Keratinocyte (primary cell): ENCODE measurements at regions not wholly inside any gene's neighbourhood (a gene's known extent, or its start where the extent isn't known, plus 50 kb on each side); places are given as distances from the start of the nearest gene placed in this dataset.

Experiments
- DNase-seq: peaks from one replicate; pipeline ENCODE4 v3.0.0-alpha.2; 2011; ENCODE audit warnings: low read depth, missing footprints, low spot score
- FAIRE-seq: peaks from 2 replicates; lab custom pipeline; 2011; peaks lifted over from hg19 to GRCh38; lab: Jason Lieb, UNC
- H2AFZ ChIP-seq: 2 replicates; pipeline ENCODE4 v1.6.0; 2012; ENCODE audit warnings: low read length, control low read depth, inconsistent platforms; ENCODE audit not compliant: control insufficient read depth
- H3K27ac ChIP-seq: 2 replicates; pipeline ENCODE4 v1.5.1; 2011; ENCODE audit warnings: low read length; ENCODE audit not compliant: control insufficient read depth, insufficient read depth
- H3K27me3 ChIP-seq: 3 replicates; pipeline ENCODE4 v1.6.0; 2011; ENCODE audit warnings: low read length; ENCODE audit not compliant: control insufficient read depth, insufficient read depth; ENCODE audit errors: extremely low read depth
- H3K36me3 ChIP-seq, 2 experiments: 2 replicates in 1 of 2; 3 replicates in 1 of 2; pipeline ENCODE4 v1.5.1; 2011; ENCODE audit warnings: low read length in 2 of 2, mild to moderate bottlenecking in 1 of 2; ENCODE audit not compliant: control insufficient read depth in 2 of 2, insufficient read depth in 2 of 2; ENCODE audit errors: extremely low read depth in 1 of 2
- H3K4me1 ChIP-seq: 3 replicates; pipeline ENCODE4 v1.5.1; 2011; ENCODE audit warnings: low read length; ENCODE audit not compliant: control insufficient read depth, insufficient read depth; ENCODE audit errors: extremely low read depth
- H3K4me2 ChIP-seq: 3 replicates; pipeline ENCODE4 v1.6.0; 2011; ENCODE audit warnings: low read depth, low read length; ENCODE audit not compliant: control insufficient read depth, insufficient read depth; ENCODE audit errors: extremely low read depth
- H3K4me3 ChIP-seq, 3 experiments: fragments of 200-600 bp in 1 of 3; sonication (generic) in 1 of 3; 2 replicates in 2 of 3; 3 replicates in 1 of 3; pipeline ENCODE4 v1.5.1; 2011 to 2016; ENCODE audit warnings: low read length in 3 of 3, mild to moderate bottlenecking in 3 of 3, control low read depth in 2 of 3, inconsistent platforms in 1 of 3, low read depth in 1 of 3, mixed read lengths in 1 of 3, mixed run types in 1 of 3, moderate library complexity in 1 of 3; ENCODE audit not compliant: control insufficient read depth in 2 of 3, insufficient read depth in 2 of 3; ENCODE audit errors: extremely low read depth in 1 of 3
- H3K79me2 ChIP-seq: 2 replicates; pipeline ENCODE4 v1.6.0; 2012; ENCODE audit warnings: low read length; ENCODE audit not compliant: control insufficient read depth, insufficient read depth
- H3K9ac ChIP-seq: 3 replicates; pipeline ENCODE4 v1.6.0; 2011; ENCODE audit warnings: low read length; ENCODE audit not compliant: control insufficient read depth, insufficient read depth; ENCODE audit errors: extremely low read depth
- H3K9me1 ChIP-seq: 3 replicates; pipeline ENCODE4 v1.6.0; 2011; ENCODE audit warnings: low read length; ENCODE audit not compliant: control insufficient read depth, insufficient read depth; ENCODE audit errors: extremely low read depth
- H3K9me3 ChIP-seq: 2 replicates; pipeline ENCODE4 v1.5.1; 2012; ENCODE audit warnings: low read depth, low read length; ENCODE audit not compliant: control insufficient read depth
- H4K20me1 ChIP-seq: 3 replicates; pipeline ENCODE4 v1.6.0; 2011; ENCODE audit warnings: low read length; ENCODE audit not compliant: control insufficient read depth, insufficient read depth; ENCODE audit errors: extremely low read depth
- EZH2 ChIP-seq: IDR thresholded peaks from one replicate; pipeline ENCODE4 v1.6.1; 2012; ENCODE audit warnings: inconsistent platforms, mild to moderate bottlenecking, low read length, moderate library complexity
- dilution Hi-C: fragments of 300-500 bp; cut with MboI; formaldehyde crosslinking; loops from one replicate; pipeline ENCODE4 v1.7.0; 2020; ENCODE audit warnings: low sequenced_read_pairs; ENCODE audit not compliant: extremely low pct_ligation_motif_present
- TF ChIP-seq, protein P1 (sequence below), 3 experiments: IDR thresholded peaks in 1 of 3; conservative IDR thresholded peaks in 1 of 3; optimal IDR thresholded peaks in 1 of 3; 2 replicates in 2 of 3; 3 replicates in 1 of 3; pipeline versions ENCODE3 to v1.5.1; 2011; ENCODE audit warnings: low read length in 3 of 3, mild to moderate bottlenecking in 3 of 3, moderate library complexity in 2 of 3, control low read depth in 1 of 3, inconsistent platforms in 1 of 3; ENCODE audit not compliant: insufficient read depth in 2 of 3; ENCODE audit errors: extremely low read depth in 1 of 3

DNA sequence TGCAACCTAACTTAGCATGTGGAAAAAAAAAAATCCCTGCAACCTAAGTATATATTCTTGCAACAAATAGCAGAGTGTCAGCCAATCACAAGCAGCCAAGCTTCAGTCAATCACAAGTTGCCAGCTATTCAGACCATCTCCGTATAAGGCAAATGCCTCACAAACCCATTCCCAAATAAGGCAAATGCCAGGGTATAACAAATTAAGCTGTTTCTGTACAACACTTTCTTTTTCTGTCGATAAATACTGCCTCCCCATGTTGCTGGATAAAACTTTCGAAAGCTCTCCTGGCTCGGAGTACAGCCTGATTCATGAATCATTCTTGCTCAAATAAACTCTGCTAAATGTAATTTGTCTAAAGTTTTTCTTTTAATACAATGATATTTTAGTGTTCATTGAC lies 460.7 kb upstream of the SMIM31 start:
- Histone ChIP-seq H3K27me3 (no peaks in the 10 kb centered on the region), H3K79me2 (no peaks in the 10 kb centered on the region), H3K4me3 (no peak overlapping the region), H3K9me3 (no peaks in the 10 kb centered on the region), H3K9ac (no peak overlapping the region), H4K20me1 (no peaks in the 10 kb centered on the region), H3K9me1 (no peaks in the 10 kb centered on the region), H3K4me1 (no peaks in the 10 kb centered on the region), H3K27ac (no peak overlapping the region), H3K4me2 (no peak overlapping the region), H2AFZ (no peak overlapping the region), H3K36me3 (no peaks in the 10 kb centered on the region)
- dilution Hi-C loops: no loop called here
- FAIRE-seq: no peak
- TF ChIP-seq, protein P1, sequence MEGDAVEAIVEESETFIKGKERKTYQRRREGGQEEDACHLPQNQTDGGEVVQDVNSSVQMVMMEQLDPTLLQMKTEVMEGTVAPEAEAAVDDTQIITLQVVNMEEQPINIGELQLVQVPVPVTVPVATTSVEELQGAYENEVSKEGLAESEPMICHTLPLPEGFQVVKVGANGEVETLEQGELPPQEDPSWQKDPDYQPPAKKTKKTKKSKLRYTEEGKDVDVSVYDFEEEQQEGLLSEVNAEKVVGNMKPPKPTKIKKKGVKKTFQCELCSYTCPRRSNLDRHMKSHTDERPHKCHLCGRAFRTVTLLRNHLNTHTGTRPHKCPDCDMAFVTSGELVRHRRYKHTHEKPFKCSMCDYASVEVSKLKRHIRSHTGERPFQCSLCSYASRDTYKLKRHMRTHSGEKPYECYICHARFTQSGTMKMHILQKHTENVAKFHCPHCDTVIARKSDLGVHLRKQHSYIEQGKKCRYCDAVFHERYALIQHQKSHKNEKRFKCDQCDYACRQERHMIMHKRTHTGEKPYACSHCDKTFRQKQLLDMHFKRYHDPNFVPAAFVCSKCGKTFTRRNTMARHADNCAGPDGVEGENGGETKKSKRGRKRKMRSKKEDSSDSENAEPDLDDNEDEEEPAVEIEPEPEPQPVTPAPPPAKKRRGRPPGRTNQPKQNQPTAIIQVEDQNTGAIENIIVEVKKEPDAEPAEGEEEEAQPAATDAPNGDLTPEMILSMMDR (optimal IDR thresholded peaks at IDR 0.05 in 1 of 3, IDR thresholded peaks at IDR 0.05 in 1 of 3, conservative IDR thresholded peaks at IDR 0.05 in 1 of 3; ENCODE audit: extremely low read depth in 1 of 3, insufficient read depth in 2 of 3, low read length in 3 of 3): no peak
- TF ChIP-seq EZH2: no peak
- DNase-seq: no peak

- Histone ChIP-seq H3K9me1 (no peaks in the 10 kb centered on the region), H2AFZ (no peak overlapping the region), H4K20me1 (no peaks in the 10 kb centered on the region), H3K36me3 (no peaks in the 10 kb centered on the region), H3K9me3 (no peaks in the 10 kb centered on the region), H3K27ac (no peak overlapping the region), H3K4me1 (no peaks in the 10 kb centered on the region), H3K79me2 (no peaks in the 10 kb centered on the region), H3K4me2 (no peak overlapping the region), H3K9ac (no peak overlapping the region), H3K27me3 (no peaks in the 10 kb centered on the region), H3K4me3 (no peak overlapping the region)
- no peak for FAIRE-seq
- TF ChIP-seq, protein P1 (optimal IDR thresholded peaks at IDR 0.05 in 1 of 3, IDR thresholded peaks at IDR 0.05 in 1 of 3, conservative IDR thresholded peaks at IDR 0.05 in 1 of 3; ENCODE audit: extremely low read depth in 1 of 3, insufficient read depth in 2 of 3, low read length in 3 of 3): no peak
- TF ChIP-seq EZH2: no peak
- dilution Hi-C loops: no loop called here
- DNase-seq: no peak
Observed at GRCh38 chr4:164293743-164294142, 460.2 kb upstream of the SMIM31 start.
